ENCODE measurements at regions not wholly inside any gene's neighbourhood (a gene's known extent, or its start where the extent isn't known, plus 50 kb on each side); places are given as distances from the start of the nearest gene placed in this dataset.

GRCh38 chr10:128443925-128444518 lies 317.8 kb upstream of the MKI67 start:
- WGBS, 3 donors, result 93 to 95% (median 93%) methylated on average over 3 of the region's 3 CpGs

GRCh38 chr10:128448796-128449195 lies 322.6 kb upstream of the MKI67 start:
- intact Hi-C loops (cut with DNase I), result no loop called here
- TF ChIP-seq CTCF (IDR thresholded peaks at IDR 0.05), result no peak
- DNase-seq (no peak), ATAC-seq (no peak)
- 86 to 91% (median 90%) methylated on average over 5 of the region's 5 CpGs for WGBS, 3 donors
- Histone ChIP-seq H3K9me3 (no peaks in the 10 kb centered on the region), H3K27me3 (ENCODE audit: insufficient read depth in 3 of 3, low read length in 2 of 3) (peaks cover 0 to 1% (median 0%) of the 10 kb centered on the region in 3 donors), H3K36me3 (ENCODE audit: insufficient read depth in 1 of 2, low read depth in 1 of 2) (no peaks in the 10 kb centered on the region), H3K4me1 (no peaks in the 10 kb centered on the region), H3K27ac (no peak overlapping the region), H3K4me3 (no peak overlapping the region)

More at GRCh38 chr10:128443925-128444518, 317.8 kb upstream of the MKI67 start:
- Histone ChIP-seq H3K4me3 (no peak overlapping the region), H3K27ac (no peak overlapping the region), H3K9me3 (peaks cover 2% of the 10 kb centered on the region), H3K27me3 (ENCODE audit: insufficient read depth in 3 of 3, low read length in 2 of 3) (no peaks in the 10 kb centered on the region), H3K4me1 (no peaks in the 10 kb centered on the region), H3K36me3 (ENCODE audit: insufficient read depth in 1 of 2, low read depth in 1 of 2) (no peaks in the 10 kb centered on the region)
- no peak for TF ChIP-seq CTCF (IDR thresholded peaks at IDR 0.05)
- no peak for ATAC-seq
- DNase-seq, result no peak
- intact Hi-C loops (cut with DNase I), result no loop called here

- intact Hi-C loops (cut with DNase I), result no loop called here
- DNase-seq (no peak), ATAC-seq (no peak)
- H3K36me3 ChIP-seq (ENCODE audit: insufficient read depth in 1 of 2, low read depth in 1 of 2), result no peaks in the 10 kb centered on the region
- H3K4me3 ChIP-seq, result no peak overlapping the region
- TF ChIP-seq CTCF (IDR thresholded peaks at IDR 0.05), result no peak
- H3K27me3 ChIP-seq (ENCODE audit: insufficient read depth in 3 of 3, low read length in 2 of 3), result peaks cover 0 to 1% (median 0%) of the 10 kb centered on the region in 3 donors
- H3K9me3 ChIP-seq, result no peaks in the 10 kb centered on the region
- WGBS, 3 donors, result 92 to 97% (median 95%) methylated on average over 3 of the region's 3 CpGs
- H3K27ac ChIP-seq, result no peak overlapping the region
- no peaks in the 10 kb centered on the region for H3K4me1 ChIP-seq
These were observed 325.7 kb upstream of the MKI67 start for GRCh38 chr10:128451879-128452278.

- WGBS, 3 donors, result 84 to 91% (median 89%) methylated on average over 7 of the region's 7 CpGs
- no peak for TF ChIP-seq CTCF (IDR thresholded peaks at IDR 0.05)
These were observed 330.0 kb upstream of the MKI67 start for GRCh38 chr10:128456271-128456670.

GRCh38 chr10:128457136-128457535 lies 330.9 kb upstream of the MKI67 start:
- ATAC-seq, result no peak
- WGBS, 3 donors, result 76 to 83% (median 81%) methylated on average over 10 of the region's 10 CpGs
- peaks cover 0 to 10% (median 0%) of the 10 kb centered on the region in 3 donors for H3K27me3 ChIP-seq (ENCODE audit: insufficient read depth in 3 of 3, low read length in 2 of 3)
- H3K9me3 ChIP-seq, result no peaks in the 10 kb centered on the region
- no peak for DNase-seq
- no peak overlapping the region for H3K27ac ChIP-seq
- no peaks in the 10 kb centered on the region for H3K36me3 ChIP-seq (ENCODE audit: insufficient read depth in 1 of 2, low read depth in 1 of 2)
- no peaks in the 10 kb centered on the region for H3K4me1 ChIP-seq
- TF ChIP-seq CTCF (IDR thresholded peaks at IDR 0.05), result no peak
- intact Hi-C loops (cut with DNase I), result no loop called here
- H3K4me3 ChIP-seq, result no peak overlapping the region

More at GRCh38 chr10:128456271-128456670, 330.0 kb upstream of the MKI67 start:
- H3K27ac ChIP-seq, result no peak overlapping the region
- no peak for ATAC-seq
- no peaks in the 10 kb centered on the region for H3K4me1 ChIP-seq
- peaks cover 0 to 4% (median 0%) of the 10 kb centered on the region in 3 donors for H3K27me3 ChIP-seq (ENCODE audit: insufficient read depth in 3 of 3, low read length in 2 of 3)
- H3K36me3 ChIP-seq (ENCODE audit: insufficient read depth in 1 of 2, low read depth in 1 of 2), result no peaks in the 10 kb centered on the region
- no peak overlapping the region for H3K4me3 ChIP-seq
- no peak for DNase-seq
- no peaks in the 10 kb centered on the region for H3K9me3 ChIP-seq
- intact Hi-C loops (cut with DNase I), result no loop called here
